Brain pericyte (primary cell): ENCODE measurements at regions not wholly inside any gene's neighbourhood (a gene's known extent, or its start where the extent isn't known, plus 50 kb on each side); places are given as distances from the start of the nearest gene placed in this dataset.
"Not testable (repeated sequence)": the region's sequence is repeated elsewhere in the genome, so short reads cannot be mapped to it uniquely, and the experiment has no call there.

Source experiments
- DNase-seq: peaks from one replicate; pipeline ENCODE4 v3.0.0-alpha.2; 2012; ENCODE audit warnings: low read depth, low spot score

DNA sequence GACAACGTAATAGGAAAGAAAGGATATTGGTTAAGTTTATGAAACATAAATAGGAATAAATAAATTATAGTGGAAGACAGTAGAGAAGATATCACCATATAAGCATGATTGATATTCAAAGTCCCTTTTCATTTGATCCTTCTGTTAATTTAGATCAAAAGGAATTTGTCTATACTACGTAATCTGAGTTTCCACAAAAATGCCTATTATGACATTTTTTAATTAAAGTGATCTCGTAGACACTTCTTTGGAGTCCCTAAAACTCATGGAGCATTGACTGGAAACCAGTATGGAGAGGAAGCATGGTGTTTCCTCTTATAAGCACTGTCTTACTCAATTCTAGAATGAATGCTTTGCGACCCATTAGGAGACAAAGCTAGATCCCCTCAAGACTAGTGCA lies 411.4 kb upstream of the SPHKAP start:
- no peak for DNase-seq

DNA sequence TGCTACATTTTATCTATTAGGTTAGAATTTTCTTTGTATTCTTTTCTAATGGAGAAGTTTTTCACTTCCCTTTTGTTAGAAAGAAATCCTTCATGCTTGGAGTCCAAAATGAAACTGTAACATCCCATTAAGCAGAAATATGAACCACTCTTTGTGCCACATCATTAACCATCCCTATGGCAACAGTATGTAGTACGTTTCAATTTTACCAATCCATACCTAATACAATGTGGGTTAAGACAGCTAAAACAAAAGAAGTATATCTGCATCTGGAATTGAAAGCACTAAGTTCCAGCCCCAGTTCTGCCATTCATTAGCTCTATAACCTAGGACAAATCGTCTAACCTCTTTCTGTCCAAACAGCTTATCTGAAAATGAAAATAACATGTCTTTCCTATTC lies 409.2 kb upstream of the SPHKAP start:
- DNase-seq: no peak

DNA sequence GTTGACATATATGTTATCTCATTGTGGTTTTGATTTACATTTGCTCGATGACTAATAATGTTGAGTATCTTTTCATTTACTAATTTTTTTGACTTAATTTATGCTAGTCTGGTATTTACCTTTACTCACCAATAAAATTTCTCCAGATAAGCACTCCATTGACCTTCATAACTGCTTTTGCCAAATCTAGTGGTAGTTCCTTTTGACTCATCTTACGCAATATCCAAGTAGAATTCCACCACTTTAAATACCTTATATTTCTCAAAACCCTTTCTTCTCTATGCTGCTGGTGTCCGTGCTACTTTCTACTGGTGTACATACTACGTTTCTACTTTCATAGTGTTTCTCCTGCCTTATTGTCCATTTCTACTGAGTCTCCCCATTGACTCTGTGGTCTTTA lies 407.6 kb upstream of the SPHKAP start:
- DNase-seq: no peak

DNA sequence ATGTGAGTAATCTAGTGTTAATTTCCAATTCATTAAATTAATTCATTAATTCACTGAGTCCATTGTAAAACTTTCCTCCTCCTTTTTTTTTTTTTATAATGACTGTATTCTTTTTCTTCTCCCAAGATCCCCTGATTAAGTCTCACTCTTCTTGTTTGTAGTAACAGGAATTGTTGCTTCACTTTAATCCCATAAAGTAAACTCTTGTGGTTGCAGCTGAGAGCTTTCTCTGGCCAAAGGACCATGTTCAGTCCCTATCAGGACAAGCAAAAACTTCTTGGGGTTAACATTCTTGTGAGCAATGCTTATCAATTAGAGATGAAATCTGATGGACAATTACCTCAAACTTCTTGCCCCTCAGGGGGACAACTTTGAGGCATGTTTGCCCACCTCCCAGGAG lies 400.2 kb upstream of the SPHKAP start:
- DNase-seq: no peak

DNA sequence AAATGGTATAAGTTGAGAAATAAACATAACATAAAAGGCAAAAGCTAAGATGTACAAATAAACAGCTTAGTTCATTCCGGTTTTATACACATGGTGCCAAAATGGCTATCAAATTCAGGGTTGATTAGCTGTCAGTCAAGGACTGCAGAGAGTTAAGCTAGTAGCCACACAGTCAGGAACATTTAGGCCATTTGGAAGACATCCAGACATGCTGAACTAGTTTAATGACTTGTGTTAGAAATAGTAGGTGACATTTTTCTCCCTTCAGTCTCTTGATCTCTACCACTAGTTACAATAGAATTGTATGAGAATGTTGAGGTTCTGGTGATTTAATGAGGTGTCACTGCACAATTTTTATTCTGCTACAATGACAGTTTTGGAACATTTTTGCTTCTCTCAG lies 394.4 kb upstream of the SPHKAP start:
- no peak for DNase-seq

DNA sequence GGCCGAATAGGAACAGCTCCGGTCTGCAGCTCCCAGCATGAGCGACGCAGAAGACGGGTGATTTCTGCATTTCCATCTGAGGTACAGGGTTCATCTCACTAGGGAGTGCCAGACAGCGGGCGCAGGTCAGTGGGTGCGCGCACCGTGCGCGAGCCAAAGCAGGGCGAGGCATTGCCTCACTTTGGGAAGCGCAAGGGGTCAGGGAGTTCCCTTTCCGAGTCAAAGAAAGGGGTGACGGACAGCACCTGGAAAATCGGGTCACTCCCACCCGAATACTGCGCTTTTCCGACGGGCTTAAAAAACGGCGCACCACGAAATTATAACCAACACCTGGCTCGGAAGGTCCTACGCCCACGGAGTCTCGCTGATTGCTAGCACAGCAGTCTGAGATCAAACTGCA lies 386.8 kb upstream of the SPHKAP start:
- not testable (repeated sequence) for DNase-seq

DNA sequence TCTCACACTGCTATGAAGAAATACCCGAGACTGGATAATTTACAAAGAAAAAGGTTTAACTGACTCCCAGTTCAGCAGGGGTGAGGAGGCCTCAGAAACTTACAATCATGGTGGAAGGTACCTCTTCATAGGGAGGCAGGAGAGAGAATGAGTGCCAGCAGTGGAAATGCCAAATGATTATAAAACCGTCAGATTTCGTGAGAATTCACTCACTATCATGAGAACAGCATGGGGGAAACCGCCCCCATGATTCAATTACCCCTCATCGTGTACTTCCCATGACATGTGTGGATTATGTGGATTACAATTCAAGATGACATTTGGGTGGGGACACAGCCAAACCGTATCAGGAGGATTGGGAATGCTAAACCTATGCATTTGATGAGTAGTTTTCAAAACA lies 380.3 kb upstream of the SPHKAP start:
- no peak for DNase-seq

DNA sequence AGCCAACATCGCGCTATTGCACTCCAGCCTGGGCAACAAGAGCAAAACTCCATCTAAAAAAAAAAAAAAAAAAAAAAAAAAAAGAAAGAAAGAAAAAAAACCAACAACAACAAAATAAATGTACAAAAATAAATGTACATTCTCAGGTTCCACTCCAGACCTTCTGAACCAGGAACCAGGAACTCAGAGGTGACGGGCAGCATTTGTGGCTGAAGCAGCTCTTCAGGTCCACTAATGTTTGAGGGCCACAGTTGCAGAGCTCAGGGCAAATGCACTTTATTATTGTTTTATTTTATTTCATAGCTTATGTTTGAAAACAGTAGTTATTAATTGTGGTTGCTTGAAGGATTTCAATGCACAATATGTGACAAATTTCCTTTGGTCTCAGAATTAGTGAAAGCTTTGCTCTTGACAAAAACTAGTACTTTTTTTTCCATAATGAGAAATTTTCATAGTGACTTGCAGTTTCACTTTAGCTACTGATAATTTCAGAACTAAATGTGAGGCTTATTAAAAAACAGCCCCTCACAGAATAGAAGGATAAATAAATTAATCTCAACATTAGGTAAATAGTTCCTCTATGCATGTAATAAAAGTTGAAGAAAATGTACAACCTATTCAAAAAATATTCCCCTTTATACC lies 378.4 kb upstream of the SPHKAP start:
- no peak for DNase-seq

DNA sequence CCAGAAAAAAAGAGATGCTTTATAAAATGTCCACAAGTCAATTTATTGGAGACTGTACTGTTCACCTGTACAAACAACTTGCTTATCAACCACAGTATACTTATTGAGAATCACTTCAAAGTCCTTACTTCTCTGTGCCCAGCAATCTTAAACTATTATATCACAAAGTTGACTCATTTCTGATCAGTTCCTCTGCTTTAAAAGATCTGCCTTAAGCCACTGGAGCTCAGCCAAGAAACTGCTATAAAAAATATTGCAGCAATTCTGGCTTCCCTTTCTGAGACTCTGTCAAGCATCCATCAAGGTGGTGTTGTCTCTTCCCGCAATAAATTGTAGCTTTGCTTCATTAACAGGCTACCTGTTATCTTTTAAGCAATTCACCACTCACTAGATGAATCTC lies 375.2 kb upstream of the SPHKAP start:
- DNase-seq: no peak

DNA sequence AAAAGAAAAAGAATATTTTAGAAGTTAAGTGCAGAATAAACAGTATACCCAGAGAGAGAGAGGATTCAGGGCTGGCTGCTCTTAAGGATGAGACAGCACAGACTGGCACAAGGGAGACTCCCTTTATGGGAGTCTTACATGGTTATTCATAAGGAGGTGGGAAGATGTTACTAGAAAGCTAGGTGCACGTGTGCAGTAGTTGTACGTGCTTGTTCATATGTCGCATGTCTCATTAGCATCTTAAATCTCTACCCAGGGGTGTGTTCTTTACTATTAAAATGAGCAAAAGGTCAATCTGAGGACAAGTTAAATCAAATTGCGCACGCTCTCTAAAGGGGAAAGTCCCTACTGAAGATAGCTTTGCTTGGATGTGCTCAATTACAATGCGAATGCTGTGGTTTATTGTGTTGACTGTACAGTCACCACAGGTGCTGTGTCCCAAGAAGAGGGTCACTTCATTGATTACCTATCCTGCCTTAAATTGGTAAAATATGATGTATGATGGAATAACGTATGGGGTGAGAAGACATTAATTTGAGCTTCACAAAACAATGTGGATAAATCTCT lies 368.0 kb upstream of the SPHKAP start:
- DNase-seq: no peak

DNA sequence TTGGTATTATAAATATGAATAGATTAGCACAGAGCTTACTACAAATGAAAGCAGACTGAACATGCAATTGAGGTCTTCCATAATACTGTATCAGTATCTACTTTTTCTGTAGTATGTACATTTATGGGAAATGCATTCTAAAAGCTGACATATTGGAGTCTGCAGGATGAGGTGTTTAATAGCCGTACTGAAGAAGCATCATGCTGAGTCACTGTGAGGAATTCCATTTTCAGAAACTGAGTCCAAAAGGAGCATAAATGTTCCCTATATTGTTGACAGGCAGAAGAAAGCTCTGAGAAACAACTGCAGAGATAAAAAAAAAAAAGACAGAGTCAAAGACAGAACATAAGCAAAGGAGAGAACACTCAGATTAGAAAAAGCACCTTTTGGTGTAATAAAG lies 366.7 kb upstream of the SPHKAP start:
- DNase-seq: no peak

DNA sequence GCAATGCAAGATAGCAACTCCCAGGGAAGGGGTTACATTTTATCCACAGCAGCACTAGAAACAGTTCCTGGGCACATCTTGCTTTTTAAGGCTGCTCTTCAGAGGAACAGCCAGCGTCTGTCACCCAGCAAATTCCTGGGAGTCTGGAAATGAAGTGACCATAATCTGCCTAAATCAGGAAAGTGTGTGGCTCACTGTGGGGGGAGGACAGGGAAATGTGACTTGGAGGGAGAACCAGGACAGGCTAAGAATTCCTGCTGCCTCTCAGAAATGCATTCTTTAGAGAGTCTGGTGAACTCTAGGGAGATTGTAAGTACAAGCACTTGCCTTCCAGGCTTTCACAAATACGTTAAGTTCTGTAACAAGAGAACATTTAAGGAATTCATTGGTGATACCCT lies 364.3 kb upstream of the SPHKAP start:
- DNase-seq: no peak

DNA sequence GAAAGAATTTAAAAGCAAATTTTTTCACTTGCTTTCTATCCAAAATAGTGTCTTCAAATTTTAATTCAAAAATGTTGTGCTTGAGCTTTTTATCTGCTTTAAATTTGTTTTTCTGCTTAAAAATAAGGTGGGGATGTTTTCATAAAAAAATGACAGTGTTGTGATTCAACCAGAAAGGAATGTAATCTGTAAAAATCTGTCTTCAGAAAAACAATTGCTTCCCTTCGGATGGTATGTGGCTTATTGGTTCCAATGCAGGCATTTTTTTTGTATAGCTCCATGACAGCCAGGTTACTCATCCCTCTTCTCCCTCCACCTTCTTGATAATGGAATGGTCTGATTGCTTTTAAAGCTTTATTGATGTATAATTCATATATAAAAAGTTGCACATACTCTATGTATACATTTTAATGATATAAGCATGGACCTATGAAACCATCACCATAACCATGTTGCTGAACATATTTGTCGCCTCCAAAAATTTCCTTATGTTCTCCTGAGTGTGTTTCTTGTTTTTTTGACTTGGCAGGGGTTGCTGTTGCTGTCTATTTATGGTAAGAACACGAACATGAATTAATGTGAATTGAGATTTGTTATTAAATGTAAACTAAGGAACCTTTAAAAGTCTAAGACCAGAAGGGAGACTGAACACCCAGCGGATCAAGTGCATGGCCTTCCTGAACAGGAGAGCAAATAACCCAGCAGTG lies 363.7 kb upstream of the SPHKAP start:
- DNase-seq: no peak

DNA sequence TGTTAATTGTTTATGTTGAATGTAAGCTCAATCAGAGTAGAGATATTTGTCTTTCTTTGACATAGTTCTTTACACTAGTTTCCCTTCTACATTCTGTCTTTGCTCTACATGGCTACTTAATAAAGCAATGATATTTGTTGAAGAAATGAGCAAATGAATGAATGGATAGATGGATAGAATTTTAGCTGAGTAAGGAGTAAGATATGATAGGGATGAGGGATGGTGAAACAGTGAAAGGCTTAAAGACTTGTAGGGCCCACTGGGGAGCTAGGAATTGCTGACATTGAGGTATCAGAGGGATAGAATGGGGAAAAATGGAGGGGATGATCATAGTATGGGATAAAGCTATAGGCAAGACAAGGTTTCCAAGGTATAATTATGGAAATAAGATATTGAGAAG lies 361.6 kb upstream of the SPHKAP start:
- DNase-seq: no peak

DNA sequence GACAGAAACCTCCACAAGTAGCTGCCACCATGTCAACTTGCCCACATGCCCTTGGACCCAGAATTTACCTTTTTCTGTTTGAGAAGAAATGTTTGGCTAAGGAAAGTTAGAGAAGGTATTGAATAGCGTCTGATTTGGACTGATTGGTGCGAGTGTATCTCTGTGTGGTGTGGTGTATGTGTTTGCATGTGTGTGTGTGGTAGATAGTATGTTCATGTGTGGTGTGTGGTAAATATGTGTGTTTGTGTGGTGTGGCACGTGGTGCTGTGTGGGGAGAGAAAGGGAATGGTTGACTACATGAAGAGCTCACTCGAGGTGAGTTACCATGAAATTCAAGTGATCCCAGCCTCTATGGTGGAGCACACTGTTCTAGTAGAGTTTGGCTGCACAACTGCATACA lies 360.8 kb upstream of the SPHKAP start:
- no peak for DNase-seq

DNA sequence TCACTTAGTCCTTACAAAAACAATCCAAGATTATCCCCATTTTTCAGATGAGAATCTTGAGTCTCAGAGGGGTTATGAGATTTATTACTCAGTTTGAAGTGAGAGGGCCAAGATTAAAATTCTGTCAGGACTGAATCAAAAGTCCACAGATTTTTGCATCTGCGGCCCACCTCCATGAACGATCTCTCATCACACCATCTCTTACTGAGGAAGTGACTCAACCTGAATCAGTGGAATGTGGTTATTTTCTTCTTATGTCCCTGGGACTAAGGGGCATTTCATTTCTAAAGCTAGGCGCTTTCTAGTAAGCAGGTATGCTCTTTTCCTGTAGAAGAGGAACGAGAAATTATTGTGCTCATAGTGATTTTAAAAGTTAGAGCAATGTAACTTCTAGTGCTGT lies 360.3 kb upstream of the SPHKAP start:
- no peak for DNase-seq

DNA sequence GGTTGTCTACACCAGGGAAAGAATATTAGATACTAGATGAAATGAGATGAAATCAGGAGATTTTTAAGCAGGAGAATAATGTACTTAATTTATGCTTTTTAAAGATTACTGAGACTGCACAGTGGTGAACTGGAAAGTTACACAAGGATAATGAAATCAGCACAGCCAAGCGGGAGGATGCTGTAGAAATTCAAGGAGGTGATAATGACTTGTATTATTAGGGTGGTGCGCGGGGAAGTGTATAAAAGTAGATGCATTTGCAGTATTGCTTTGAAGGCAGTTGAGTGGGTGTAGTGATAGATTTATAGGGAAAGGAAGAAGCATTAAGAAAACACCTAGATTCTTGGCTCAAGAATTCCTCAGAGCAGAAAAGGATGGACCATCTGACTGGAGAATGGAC lies 359.5 kb upstream of the SPHKAP start:
- no peak for DNase-seq

DNA sequence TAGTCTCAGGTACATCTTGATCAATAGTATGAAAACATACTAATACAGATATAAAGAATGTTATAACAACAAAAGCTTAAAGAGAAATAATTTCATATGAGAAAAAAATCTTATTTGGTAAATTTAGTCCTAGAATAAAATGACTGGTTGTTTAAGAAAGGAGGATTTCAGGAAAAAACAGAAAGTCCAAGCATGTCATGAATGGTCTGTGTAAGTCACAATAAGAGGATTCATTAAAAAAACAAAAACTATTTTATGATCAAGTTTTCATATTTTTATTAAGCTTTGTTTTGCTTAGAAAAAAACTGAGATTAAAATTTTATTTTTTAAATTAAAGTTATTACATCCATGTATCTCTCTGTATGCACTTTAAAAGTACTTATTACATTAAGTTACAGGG lies 353.9 kb upstream of the SPHKAP start:
- no peak for DNase-seq

DNA sequence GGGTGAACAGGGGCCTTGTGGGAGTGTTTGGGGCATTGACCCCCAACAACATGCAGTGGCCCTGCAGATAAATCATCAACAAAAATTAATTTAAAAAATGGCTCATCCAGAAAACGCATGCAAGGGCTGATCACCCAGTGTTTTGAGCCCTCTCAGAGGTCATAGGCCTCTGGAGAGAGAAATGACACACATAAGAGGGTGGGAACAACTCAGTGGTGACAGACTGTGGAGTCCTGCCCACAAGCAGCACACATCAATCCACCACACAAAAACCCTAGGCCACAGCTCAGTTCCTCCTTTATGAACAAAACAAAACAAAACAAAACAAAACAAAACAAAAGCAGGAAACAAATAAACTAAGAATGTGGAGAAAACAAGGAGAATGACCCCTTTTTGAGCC lies 351.7 kb upstream of the SPHKAP start:
- DNase-seq: no peak

DNA sequence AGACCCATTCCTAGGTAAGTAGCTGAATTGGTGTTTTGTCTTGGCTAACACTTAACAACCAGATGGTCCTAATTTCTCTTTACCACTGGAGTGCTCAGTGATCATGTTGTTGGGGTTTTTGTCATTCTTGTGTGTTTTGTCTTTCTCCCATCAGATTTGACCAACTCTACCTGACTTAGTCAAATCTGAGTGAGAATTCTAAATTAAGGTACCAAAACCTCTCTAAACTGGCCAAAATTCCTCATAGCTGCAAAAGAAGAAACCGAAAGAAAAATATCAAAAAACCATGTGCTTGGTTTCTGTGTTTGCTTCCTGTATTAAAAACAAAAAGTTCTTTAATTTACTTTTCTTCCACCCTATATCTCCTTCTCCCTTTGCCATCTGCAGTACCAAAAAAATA lies 350.7 kb upstream of the SPHKAP start:
- DNase-seq: no peak

DNA sequence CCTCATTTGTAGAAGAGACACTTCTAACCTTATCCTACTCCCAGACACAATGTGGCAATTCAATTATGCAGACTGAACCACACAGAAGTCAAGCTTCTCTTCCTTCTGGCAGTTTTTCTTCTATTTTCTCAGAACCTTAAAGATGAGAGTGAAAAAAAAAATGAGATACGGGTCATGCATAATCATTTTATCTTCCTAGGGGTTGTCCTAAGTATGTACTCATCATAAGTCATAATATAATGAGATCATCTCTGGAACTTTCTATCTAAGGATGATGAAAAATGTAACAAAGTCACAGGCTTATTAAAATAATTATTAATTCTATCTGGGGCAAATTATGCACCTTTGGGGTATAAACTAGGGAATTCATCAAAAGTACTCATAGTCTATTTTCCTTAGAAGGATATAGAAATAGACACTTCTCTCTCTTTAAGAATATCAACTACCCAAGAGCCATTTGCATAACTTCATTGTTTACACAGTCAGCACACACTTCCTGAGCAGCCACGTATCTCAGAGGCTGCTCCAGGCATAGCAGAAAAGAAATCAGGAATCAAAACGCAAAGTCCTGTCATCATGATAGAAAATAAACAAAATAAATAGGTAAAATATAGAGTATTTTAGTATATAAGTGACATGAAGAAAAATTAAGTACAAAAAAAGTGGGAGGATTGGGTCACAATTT lies 345.9 kb upstream of the SPHKAP start:
- no peak for DNase-seq

DNA sequence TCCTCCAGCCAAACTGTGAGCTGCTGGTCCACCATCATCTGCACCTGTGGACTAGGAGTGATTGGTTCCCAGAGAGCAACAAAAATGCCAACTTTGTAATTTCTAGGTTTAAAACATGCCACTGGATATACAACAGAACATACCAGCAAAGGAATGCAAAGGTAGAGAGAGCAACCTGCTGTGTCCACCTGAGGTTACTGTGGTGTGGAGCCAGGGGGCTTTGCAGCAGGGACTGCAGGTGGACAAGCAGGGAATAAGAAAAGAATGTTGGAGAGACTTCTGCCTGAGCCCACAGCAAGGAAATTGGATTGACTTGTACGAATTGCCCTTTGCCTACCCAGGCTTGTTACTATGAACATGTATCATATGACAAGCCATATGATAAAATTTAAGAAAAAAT lies 345.2 kb upstream of the SPHKAP start:
- no peak for DNase-seq

DNA sequence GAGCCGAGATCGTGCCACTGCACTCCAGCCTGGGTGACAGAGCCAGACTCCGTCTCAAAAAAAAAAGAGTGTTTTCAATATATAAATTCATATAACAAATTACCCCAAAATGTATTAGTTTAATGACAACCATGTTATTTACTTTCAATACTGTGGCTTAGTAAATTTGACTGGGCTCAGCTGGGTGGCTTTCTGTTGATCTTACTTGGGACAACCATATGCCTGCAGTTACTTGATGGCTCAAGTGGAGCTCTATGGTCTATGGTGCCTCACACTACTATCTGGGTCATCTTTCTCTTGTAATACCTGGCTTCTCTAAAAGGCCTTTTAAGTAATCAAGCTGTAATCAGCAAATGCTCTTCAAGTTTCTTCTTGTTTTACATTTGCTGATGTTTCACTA lies 341.5 kb upstream of the SPHKAP start:
- DNase-seq: no peak
